B cell (primary cell): ENCODE measurements at regions not wholly inside any gene's neighbourhood (a gene's known extent, or its start where the extent isn't known, plus 50 kb on each side); places are given as distances from the start of the nearest gene placed in this dataset.

Experiments
- ATAC-seq: fragments of 200-7000 bp; cut with Tn5 transposase; one replicate; pipeline ENCODE4 v1.10.0; 2021; ENCODE audit warnings: low read depth, mild to moderate bottlenecking, moderate number of reproducible peaks, moderate library complexity
- CTCF ChIA-PET: fragments of 350-600 bp; sonication (Branson Sonifier 250); formaldehyde crosslinking; loops from one replicate; lab custom pipeline; 2021; ENCODE audit warnings: antibody characterized with exemption, inconsistent platforms; lab: Charles Lee
- POLR2A ChIA-PET: fragments of 350-600 bp; sonication (Branson Sonifier 250); formaldehyde crosslinking; loops from one replicate; lab custom pipeline; 2021; ENCODE audit warnings: antibody characterized with exemption; lab: Charles Lee
- DNase-seq: peaks from one replicate; pipeline ENCODE4 v3.0.0; 2013
- H2AFZ ChIP-seq: 2 replicates; pipeline ENCODE4 v1.6.1; 2012; ENCODE audit warnings: mild to moderate bottlenecking, low read depth, low read length; ENCODE audit not compliant: insufficient read depth, poor library complexity, severe bottlenecking
- H3K27ac ChIP-seq, 2 donors: 1 replicate in 1 of 2; 2 replicates in 1 of 2; pipeline ENCODE4 v1.5.1; 2012 to 2013; ENCODE audit warnings: low read length in 2 of 2, mild to moderate bottlenecking in 2 of 2, moderate library complexity in 1 of 2
- H3K27me3 ChIP-seq, 4 experiments: fragments of 200-600 bp in 1 of 4; sonication (generic) in 1 of 4; replicated peaks in 1 of 4; 1 replicate in 2 of 4; 2 replicates in 2 of 4; pipeline versions ENCODE4 v1.6.1 to v1.7.0; 2013 to 2016; ENCODE audit warnings: low read length in 3 of 4, mild to moderate bottlenecking in 2 of 4, mixed read lengths in 1 of 4, moderate library complexity in 1 of 4; ENCODE audit not compliant: insufficient read depth in 4 of 4, control insufficient read depth in 3 of 4; ENCODE audit errors: control extremely low read depth in 1 of 4
- H3K36me3 ChIP-seq, 2 experiments: replicated peaks in 1 of 2; 1 replicate in 1 of 2; 2 replicates in 1 of 2; pipeline versions ENCODE4 v1.6.1 to v1.7.1; 2013; ENCODE audit warnings: low read length in 1 of 2; ENCODE audit not compliant: insufficient read depth in 2 of 2, control insufficient read depth in 1 of 2; ENCODE audit errors: control extremely low read depth in 1 of 2, extremely low read depth in 1 of 2
- H3K4me1 ChIP-seq, 2 donors: fragments of 200-600 bp in 1 of 2; sonication (generic) in 1 of 2; 1 replicate in 1 of 2; 2 replicates in 1 of 2; pipeline versions ENCODE4 v1.5.1 to v1.6.1; 2013 to 2017; ENCODE audit warnings: low read length in 2 of 2; ENCODE audit not compliant: control insufficient read depth in 2 of 2, insufficient read depth in 2 of 2
- H3K4me2 ChIP-seq: replicated peaks from 2 replicates; pipeline ENCODE3; 2012; ENCODE audit warnings: mild to moderate bottlenecking, low read depth, low read length; ENCODE audit not compliant: poor library complexity, severe bottlenecking
- H3K4me3 ChIP-seq, 5 experiments: fragments of 200-600 bp in 1 of 5; sonication (generic) in 1 of 5; 1 replicate in 3 of 5; 2 replicates in 2 of 5; pipeline versions ENCODE4 v1.5.1 to v1.7.0; 2011 to 2016; ENCODE audit warnings: low read length in 4 of 5, mild to moderate bottlenecking in 4 of 5, low read depth in 2 of 5, control low read depth in 1 of 5, moderate library complexity in 1 of 5; ENCODE audit not compliant: insufficient read depth in 1 of 5; ENCODE audit errors: control extremely low read depth in 1 of 5, extremely low read depth in 1 of 5
- H3K79me2 ChIP-seq: fragments of 200-600 bp; sonication (generic); one replicate; pipeline ENCODE4 v1.6.0; 2016; ENCODE audit warnings: low read length; ENCODE audit not compliant: control insufficient read depth, insufficient read depth
- H3K9ac ChIP-seq: fragments of 200-600 bp; sonication (generic); 2 replicates; pipeline ENCODE4 v1.6.1; 2017; ENCODE audit warnings: mild to moderate bottlenecking, low read length, moderate library complexity
- H3K9me3 ChIP-seq, 3 donors: one replicate each; pipeline versions ENCODE4 v1.6.1 to v1.7.1; 2013; ENCODE audit warnings: low read length in 2 of 3; ENCODE audit not compliant: control insufficient read depth in 2 of 3, insufficient read depth in 1 of 3; ENCODE audit errors: control extremely low read depth in 1 of 3
- H4K20me1 ChIP-seq: 2 replicates; pipeline ENCODE4 v1.6.0; 2012; ENCODE audit warnings: mild to moderate bottlenecking, low read length; ENCODE audit not compliant: insufficient read depth, control insufficient read depth, poor library complexity, severe bottlenecking
- H3K27ac Mint-ChIP-seq: one replicate; pipeline ENCODE4 v1.8.0; 2021; ENCODE audit warnings: mixed read lengths
- H3K27me3 Mint-ChIP-seq: one replicate; pipeline ENCODE4 v1.8.0; 2021; ENCODE audit warnings: mixed read lengths
- H3K4me1 Mint-ChIP-seq: one replicate; pipeline ENCODE4 v1.8.0; 2021; ENCODE audit warnings: mixed read lengths
- H3K4me3 Mint-ChIP-seq: one replicate; pipeline ENCODE4 v1.8.0; 2021; ENCODE audit warnings: mixed read lengths
- H3K9me3 Mint-ChIP-seq: one replicate; pipeline ENCODE4 v1.8.0; 2022; ENCODE audit warnings: mixed read lengths; ENCODE audit not compliant: insufficient read depth
- EZH2 ChIP-seq: IDR thresholded peaks from 2 replicates; pipeline ENCODE4 v1.6.1; 2012; ENCODE audit warnings: borderline replicate concordance, low read depth, mild to moderate bottlenecking, moderate library complexity, low read length; ENCODE audit not compliant: insufficient read depth, poor library complexity, severe bottlenecking
- WGBS: methylation state at CpG from one replicate; pipeline ENCODE4 v1.1.5; 2013; ENCODE audit warnings: missing lambda C conversion rate; ENCODE audit not compliant: insufficient coverage; 5-methylcytosine and 5-hydroxymethylcytosine counted together
- intact Hi-C: fragments of 100-400 bp; cut with micrococcal nuclease; formaldehyde crosslinking; loops from one replicate; pipeline ENCODE4 v1.10.0; 2022
- TF ChIP-seq, protein P1 (sequence below): fragments of 200-600 bp; IDR thresholded peaks from one replicate; pipeline ENCODE4 v1.8.0; 2022; ENCODE audit warnings: antibody characterized with exemption, mild to moderate bottlenecking

- no peak overlapping the region for H3K4me3 Mint-ChIP-seq
- CTCF ChIA-PET: no interaction called here
- peaks cover 3% of the 10 kb centered on the region for H3K9me3 Mint-ChIP-seq
- POLR2A ChIA-PET: no interaction called here
- no peaks in the 10 kb centered on the region for H4K20me1 ChIP-seq
- no peak overlapping the region for H2AFZ ChIP-seq
- DNase-seq (no peak), ATAC-seq (no peak)
- no peaks in the 10 kb centered on the region for H3K27me3 ChIP-seq
- H3K36me3 ChIP-seq: no peaks in the 10 kb centered on the region
- intact Hi-C loops: no loop called here
- H3K4me1 Mint-ChIP-seq: no peaks in the 10 kb centered on the region
- H3K27me3 Mint-ChIP-seq: no peaks in the 10 kb centered on the region
- H3K4me1 ChIP-seq: no peaks in the 10 kb centered on the region
- H3K4me3 ChIP-seq: no peak overlapping the region
- no peak overlapping the region for H3K4me2 ChIP-seq
- no peak overlapping the region for H3K27ac ChIP-seq
- H3K9ac ChIP-seq: no peak overlapping the region
- TF ChIP-seq EZH2: no peak
- TF ChIP-seq, protein P1, sequence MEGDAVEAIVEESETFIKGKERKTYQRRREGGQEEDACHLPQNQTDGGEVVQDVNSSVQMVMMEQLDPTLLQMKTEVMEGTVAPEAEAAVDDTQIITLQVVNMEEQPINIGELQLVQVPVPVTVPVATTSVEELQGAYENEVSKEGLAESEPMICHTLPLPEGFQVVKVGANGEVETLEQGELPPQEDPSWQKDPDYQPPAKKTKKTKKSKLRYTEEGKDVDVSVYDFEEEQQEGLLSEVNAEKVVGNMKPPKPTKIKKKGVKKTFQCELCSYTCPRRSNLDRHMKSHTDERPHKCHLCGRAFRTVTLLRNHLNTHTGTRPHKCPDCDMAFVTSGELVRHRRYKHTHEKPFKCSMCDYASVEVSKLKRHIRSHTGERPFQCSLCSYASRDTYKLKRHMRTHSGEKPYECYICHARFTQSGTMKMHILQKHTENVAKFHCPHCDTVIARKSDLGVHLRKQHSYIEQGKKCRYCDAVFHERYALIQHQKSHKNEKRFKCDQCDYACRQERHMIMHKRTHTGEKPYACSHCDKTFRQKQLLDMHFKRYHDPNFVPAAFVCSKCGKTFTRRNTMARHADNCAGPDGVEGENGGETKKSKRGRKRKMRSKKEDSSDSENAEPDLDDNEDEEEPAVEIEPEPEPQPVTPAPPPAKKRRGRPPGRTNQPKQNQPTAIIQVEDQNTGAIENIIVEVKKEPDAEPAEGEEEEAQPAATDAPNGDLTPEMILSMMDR: peak; percentile 14
- H3K79me2 ChIP-seq: no peaks in the 10 kb centered on the region
- H3K9me3 ChIP-seq: peaks cover 0 to 4% (median 0%) of the 10 kb centered on the region in 3 donors
- H3K27ac Mint-ChIP-seq: no peak overlapping the region
These were observed 755.7 kb upstream of the GRM7 start for GRCh38 chr3:6105187-6105586.

DNA sequence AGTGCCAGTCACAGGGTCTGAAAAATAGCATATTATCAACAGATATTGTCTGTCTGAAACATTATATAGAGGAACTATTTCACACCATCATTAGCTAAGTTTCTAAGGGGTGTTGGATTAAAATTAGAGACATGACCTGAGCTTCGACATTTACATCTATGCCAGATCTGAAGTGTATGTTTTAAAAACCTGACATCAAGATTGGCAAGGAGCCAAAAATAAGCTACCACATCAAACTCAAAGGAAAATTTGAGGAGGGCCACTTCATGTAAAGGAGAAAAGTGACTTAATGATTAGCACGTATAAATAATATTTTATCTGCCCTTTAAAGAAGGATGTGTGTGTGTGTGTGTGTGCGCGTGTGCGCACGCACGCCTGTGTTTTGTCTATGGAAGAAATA is 752.0 kb upstream of the GRM7 start:
- Histone ChIP-seq H3K4me2 (no peak overlapping the region), H3K4me1 (no peaks in the 10 kb centered on the region), H4K20me1 (no peaks in the 10 kb centered on the region), H2AFZ (no peak overlapping the region), H3K9ac (no peak overlapping the region), H3K27me3 (no peaks in the 10 kb centered on the region), H3K36me3 (no peaks in the 10 kb centered on the region), H3K27ac (no peak overlapping the region), H3K9me3 (peaks cover 0 to 5% (median 0%) of the 10 kb centered on the region in 3 donors), H3K4me3 (no peak overlapping the region), H3K79me2 (no peaks in the 10 kb centered on the region)
- CTCF ChIA-PET: no interaction called here
- POLR2A ChIA-PET: no interaction called here
- TF ChIP-seq EZH2: no peak
- TF ChIP-seq, protein P1: no peak
- no peak for ATAC-seq
- no peak overlapping the region for H3K27ac Mint-ChIP-seq
- no peaks in the 10 kb centered on the region for H3K4me1 Mint-ChIP-seq
- DNase-seq: no peak
- no CpG with 5 or more reads among the region's 7 CpGs for WGBS
- H3K4me3 Mint-ChIP-seq: no peak overlapping the region
- H3K27me3 Mint-ChIP-seq: no peaks in the 10 kb centered on the region
- intact Hi-C loops: no loop called here
- peaks cover 3% of the 10 kb centered on the region for H3K9me3 Mint-ChIP-seq
